ENCODE measurements at regions not wholly inside any gene's neighbourhood (a gene's known extent, or its start where the extent isn't known, plus 50 kb on each side); places are given as distances from the start of the nearest gene placed in this dataset.

- Histone ChIP-seq H3K36me3 (no peaks in the 10 kb centered on the region), H4K20me1 (no peaks in the 10 kb centered on the region), H3K27ac (no peak overlapping the region), H3K9ac (no peak overlapping the region), H3K9me3 (replicated peaks in 1 of 11) (peaks cover 0 to 7% (median 4%) of the 10 kb centered on the region in 11 experiments; a peak in 7 of 22 replicates), H3K4me2 (no peak overlapping the region), H3K4me3 (no peak overlapping the region), H3K27me3 (no peaks in the 10 kb centered on the region), H3K4me1 (no peaks in the 10 kb centered on the region)
- no peak for TF ChIP-seq Cebpa-rat (IDR thresholded peaks at IDR 0.05)
These were observed 799.2 kb downstream of the TLE1 start for GRCh38 chr9:80890124-80890523.

DNA sequence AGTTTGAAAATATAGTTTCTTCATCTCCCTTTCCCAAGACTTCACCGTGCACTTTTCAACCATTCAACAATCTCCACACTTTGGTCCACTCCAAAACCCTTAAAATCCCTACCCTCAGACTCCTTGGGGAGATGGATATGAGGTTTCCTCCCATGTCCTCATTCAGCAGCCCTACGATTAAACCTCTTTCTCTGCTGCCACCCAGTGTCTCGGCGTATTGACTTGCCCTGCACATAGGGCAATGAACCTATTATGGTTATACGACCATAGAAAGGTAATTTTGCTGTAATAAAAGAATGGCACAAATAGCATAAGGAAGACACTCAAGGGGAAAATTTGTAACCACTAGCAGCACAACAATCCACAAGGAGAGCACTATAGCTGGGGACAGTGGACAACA lies 803.5 kb downstream of the TLE1 start:
- no peak overlapping the region for H3K4me3 ChIP-seq
- no peak for TF ChIP-seq Cebpa-rat (IDR thresholded peaks at IDR 0.05)
- no peak overlapping the region for H3K4me2 ChIP-seq

GRCh38 chr9:80883826-80884579 lies 805.3 kb downstream of the TLE1 start:
- Histone ChIP-seq H3K36me3 (no peaks in the 10 kb centered on the region), H4K20me1 (no peaks in the 10 kb centered on the region), H3K9me3 (replicated peaks in 1 of 11) (no peaks in the 10 kb centered on the region), H3K4me1 (no peaks in the 10 kb centered on the region), H3K27me3 (no peaks in the 10 kb centered on the region), H3K4me2 (no peak overlapping the region), H3K27ac (no peak overlapping the region), H3K4me3 (no peak overlapping the region), H3K9ac (no peak overlapping the region)
- no peak for TF ChIP-seq Cebpa-rat (IDR thresholded peaks at IDR 0.05)

More for the DNA sequence above, 803.5 kb downstream of the TLE1 start:
- Histone ChIP-seq H3K4me1 (no peaks in the 10 kb centered on the region), H4K20me1 (no peaks in the 10 kb centered on the region), H3K9me3 (replicated peaks in 1 of 11) (no peaks in the 10 kb centered on the region), H3K9ac (no peak overlapping the region), H3K27me3 (no peaks in the 10 kb centered on the region), H3K36me3 (no peaks in the 10 kb centered on the region), H3K27ac (no peak overlapping the region)

DNA sequence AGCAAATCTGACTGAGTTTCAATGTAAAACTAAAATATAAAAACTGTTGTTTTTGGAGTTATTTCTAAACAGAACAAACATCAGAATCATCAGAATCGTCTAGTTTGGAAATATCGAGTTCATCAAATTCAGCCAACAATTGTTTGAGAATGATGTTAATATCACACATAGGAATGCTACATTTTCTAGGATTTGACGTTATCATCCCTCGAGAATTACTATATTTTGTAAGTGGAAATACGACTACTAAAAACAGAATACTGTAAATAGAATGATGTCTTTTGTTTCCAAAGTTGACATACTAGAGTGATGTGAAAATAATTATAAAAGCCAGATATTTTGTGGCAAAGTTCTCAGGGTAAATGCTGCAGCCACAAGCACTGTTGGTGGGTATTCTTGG lies 805.9 kb downstream of the TLE1 start:
- H3K27ac ChIP-seq: no peak overlapping the region
- no peaks in the 10 kb centered on the region for H3K36me3 ChIP-seq
- no peaks in the 10 kb centered on the region for H3K4me1 ChIP-seq
- no peak overlapping the region for H3K4me2 ChIP-seq
- no peaks in the 10 kb centered on the region for H3K27me3 ChIP-seq
- H4K20me1 ChIP-seq: no peaks in the 10 kb centered on the region
- H3K4me3 ChIP-seq: no peak overlapping the region
- H3K9ac ChIP-seq: no peak overlapping the region
- no peaks in the 10 kb centered on the region for H3K9me3 ChIP-seq (replicated peaks in 1 of 11)
- no peak for TF ChIP-seq Cebpa-rat (IDR thresholded peaks at IDR 0.05)

GRCh38 chr9:80881940-80882339 lies 807.4 kb downstream of the TLE1 start:
- TF ChIP-seq Cebpa-rat (IDR thresholded peaks at IDR 0.05): no peak
- Histone ChIP-seq H3K27ac (no peak overlapping the region), H3K9me3 (replicated peaks in 1 of 11) (no peaks in the 10 kb centered on the region), H3K4me1 (no peaks in the 10 kb centered on the region), H4K20me1 (no peaks in the 10 kb centered on the region), H3K4me2 (no peak overlapping the region), H3K4me3 (no peak overlapping the region), H3K9ac (no peak overlapping the region), H3K36me3 (no peaks in the 10 kb centered on the region), H3K27me3 (no peaks in the 10 kb centered on the region)

GRCh38 chr9:80881320-80881719 lies 808.0 kb downstream of the TLE1 start:
- Histone ChIP-seq H3K4me1 (no peaks in the 10 kb centered on the region), H3K36me3 (no peaks in the 10 kb centered on the region), H4K20me1 (no peaks in the 10 kb centered on the region), H3K4me2 (no peak overlapping the region), H3K27me3 (no peaks in the 10 kb centered on the region), H3K9ac (no peak overlapping the region), H3K4me3 (no peak overlapping the region), H3K9me3 (replicated peaks in 1 of 11) (no peaks in the 10 kb centered on the region), H3K27ac (no peak overlapping the region)
- no peak for TF ChIP-seq Cebpa-rat (IDR thresholded peaks at IDR 0.05)

- Histone ChIP-seq H3K9ac (no peak overlapping the region), H3K36me3 (no peaks in the 10 kb centered on the region)
These were observed 810.8 kb downstream of the TLE1 start for GRCh38 chr9:80878556-80878955.

DNA sequence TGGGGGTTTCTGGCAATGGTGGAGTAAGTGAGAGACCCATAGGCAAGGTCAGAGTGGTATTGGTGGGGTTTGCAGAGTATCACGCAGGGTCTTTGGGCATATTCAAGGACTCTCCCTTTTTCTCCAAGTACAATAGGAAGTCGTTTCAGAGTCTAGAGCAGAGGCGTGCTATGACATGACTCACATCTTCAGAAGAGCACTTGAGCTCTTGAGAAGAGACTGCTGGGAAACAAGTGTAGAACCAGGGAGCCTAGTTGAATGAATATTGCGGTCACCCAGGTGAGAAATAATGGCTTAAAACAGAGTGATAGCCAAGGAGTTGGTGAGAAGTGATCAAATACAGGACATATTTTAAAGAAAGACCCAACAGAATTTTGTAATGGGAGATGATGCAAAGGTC lies 813.4 kb downstream of the TLE1 start:
- no peaks in the 10 kb centered on the region for H4K20me1 ChIP-seq
- no peaks in the 10 kb centered on the region for H3K27me3 ChIP-seq
- no peak overlapping the region for H3K4me3 ChIP-seq
- H3K27ac ChIP-seq: no peak overlapping the region
- no peak for TF ChIP-seq Cebpa-rat (IDR thresholded peaks at IDR 0.05)
- H3K9me3 ChIP-seq (replicated peaks in 1 of 11): no peaks in the 10 kb centered on the region
- H3K36me3 ChIP-seq: no peaks in the 10 kb centered on the region
- no peak overlapping the region for H3K9ac ChIP-seq
- no peak overlapping the region for H3K4me2 ChIP-seq
- H3K4me1 ChIP-seq: no peaks in the 10 kb centered on the region

More at GRCh38 chr9:80878556-80878955, 810.8 kb downstream of the TLE1 start:
- no peak overlapping the region for H3K4me2 ChIP-seq
- no peak overlapping the region for H3K4me3 ChIP-seq
- no peak for TF ChIP-seq Cebpa-rat (IDR thresholded peaks at IDR 0.05)
- H3K27me3 ChIP-seq: no peaks in the 10 kb centered on the region
- no peaks in the 10 kb centered on the region for H3K4me1 ChIP-seq
- no peaks in the 10 kb centered on the region for H4K20me1 ChIP-seq
- no peaks in the 10 kb centered on the region for H3K9me3 ChIP-seq (replicated peaks in 1 of 11)
- no peak overlapping the region for H3K27ac ChIP-seq

GRCh38 chr9:80874276-80874675 lies 815.1 kb downstream of the TLE1 start:
- H3K27me3 ChIP-seq: no peaks in the 10 kb centered on the region
- H3K4me2 ChIP-seq: no peak overlapping the region
- H3K4me1 ChIP-seq: no peaks in the 10 kb centered on the region
- H3K36me3 ChIP-seq: no peaks in the 10 kb centered on the region
- H3K4me3 ChIP-seq: no peak overlapping the region
- TF ChIP-seq Cebpa-rat (IDR thresholded peaks at IDR 0.05): no peak
- no peak overlapping the region for H3K9ac ChIP-seq
- no peak overlapping the region for H3K27ac ChIP-seq
- no peaks in the 10 kb centered on the region for H3K9me3 ChIP-seq (replicated peaks in 1 of 11)
- no peaks in the 10 kb centered on the region for H4K20me1 ChIP-seq

DNA sequence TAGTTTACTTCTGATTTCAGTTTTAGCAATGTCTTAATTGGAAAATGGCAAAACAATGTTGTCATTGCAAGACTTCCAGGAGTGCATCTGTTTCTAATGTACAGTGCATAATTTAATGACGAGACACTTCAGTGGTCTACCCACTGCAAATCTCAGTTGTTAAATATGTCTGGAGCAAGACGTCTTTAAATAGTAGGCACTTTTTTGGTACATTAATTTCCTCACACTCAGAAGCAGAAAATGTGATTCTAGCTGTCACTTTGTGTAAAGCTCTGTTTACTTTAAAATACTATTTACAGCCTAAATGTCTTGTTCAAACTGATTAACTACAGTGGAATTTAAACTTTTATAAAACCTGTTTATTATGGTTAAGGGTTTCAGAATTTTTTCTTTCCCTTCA lies 815.5 kb downstream of the TLE1 start:
- H3K27ac ChIP-seq: no peak overlapping the region
- no peaks in the 10 kb centered on the region for H3K4me1 ChIP-seq
- H4K20me1 ChIP-seq: no peaks in the 10 kb centered on the region
- TF ChIP-seq Cebpa-rat (IDR thresholded peaks at IDR 0.05): no peak
- no peak overlapping the region for H3K9ac ChIP-seq
- 0 out of 22 replicates have a peak, but pooled peaks cover 0 to under 1% (median 0%) of the 10 kb centered on the region in 11 experiments for H3K9me3 ChIP-seq (replicated peaks in 1 of 11)
- H3K4me3 ChIP-seq: no peak overlapping the region
- H3K36me3 ChIP-seq: no peaks in the 10 kb centered on the region
- H3K27me3 ChIP-seq: no peaks in the 10 kb centered on the region
- H3K4me2 ChIP-seq: no peak overlapping the region

Data from BLaER1 treated with 17β-estradiol and CSF1 and Interleukin-3, amounts not matched to agents 10 nM and 100 nM (cell line).